Mucosa of stomach (tissue), 1 donor: ENCODE measurements at regions not wholly inside any gene's neighbourhood (a gene's known extent, or its start where the extent isn't known, plus 50 kb on each side); places are given as distances from the start of the nearest gene placed in this dataset.
"Not testable (repeated sequence)": the region's sequence is repeated elsewhere in the genome, so short reads cannot be mapped to it uniquely, and the experiment has no call there.

Source experiments
- H3K27me3 ChIP-seq: one replicate; pipeline ENCODE4 v1.7.0; 2013; ENCODE audit warnings: mild to moderate bottlenecking, low read length; ENCODE audit not compliant: control insufficient read depth, insufficient read depth
- H3K36me3 ChIP-seq: one replicate; pipeline ENCODE4 v1.7.0; 2013; ENCODE audit warnings: low read length; ENCODE audit not compliant: control insufficient read depth, insufficient read depth
- H3K4me1 ChIP-seq: one replicate; pipeline ENCODE4 v1.7.0; 2013; ENCODE audit warnings: mild to moderate bottlenecking, low read length; ENCODE audit not compliant: control insufficient read depth, insufficient read depth
- H3K4me3 ChIP-seq: one replicate; pipeline ENCODE4 v1.7.0; 2013; ENCODE audit warnings: low read length
- H3K9ac ChIP-seq: one replicate; pipeline ENCODE4 v1.7.0; 2013; ENCODE audit warnings: mild to moderate bottlenecking, low read length, moderate library complexity
- H3K9me3 ChIP-seq: one replicate; pipeline ENCODE4 v1.7.0; 2013; ENCODE audit warnings: mild to moderate bottlenecking, low read length, moderate library complexity; ENCODE audit not compliant: control insufficient read depth
- donor health status: Pancreatic carcinoma.

GRCh38 chr6:77011929-77012545, 451.3 kb downstream of the HTR1B start:
- Histone ChIP-seq H3K36me3 (no peaks in the 10 kb centered on the region), H3K4me1 (no peaks in the 10 kb centered on the region), H3K27me3 (no peaks in the 10 kb centered on the region), H3K9me3 (no peaks in the 10 kb centered on the region), H3K4me3 (no peak overlapping the region), H3K9ac (no peak overlapping the region)

GRCh38 chr6:77010931-77011542, 452.3 kb downstream of the HTR1B start:
- H3K27me3 ChIP-seq: no peaks in the 10 kb centered on the region
- no peak overlapping the region for H3K9ac ChIP-seq
- no peaks in the 10 kb centered on the region for H3K4me1 ChIP-seq
- H3K4me3 ChIP-seq: no peak overlapping the region
- no peaks in the 10 kb centered on the region for H3K36me3 ChIP-seq
- no peaks in the 10 kb centered on the region for H3K9me3 ChIP-seq

- H3K9me3 ChIP-seq: no peaks in the 10 kb centered on the region
- H3K9ac ChIP-seq: no peak overlapping the region
- H3K27me3 ChIP-seq: no peaks in the 10 kb centered on the region
- H3K4me1 ChIP-seq: no peaks in the 10 kb centered on the region
- H3K36me3 ChIP-seq: no peaks in the 10 kb centered on the region
- H3K4me3 ChIP-seq: no peak overlapping the region
Measured at GRCh38 chr6:76992553-76992952, 470.7 kb downstream of the HTR1B start.

- H3K27me3 ChIP-seq: no peaks in the 10 kb centered on the region
- no peaks in the 10 kb centered on the region for H3K4me1 ChIP-seq
- no peak overlapping the region for H3K9ac ChIP-seq
- H3K9me3 ChIP-seq: no peaks in the 10 kb centered on the region
- no peaks in the 10 kb centered on the region for H3K36me3 ChIP-seq
- no peak overlapping the region for H3K4me3 ChIP-seq
Measured at GRCh38 chr6:76984572-76984971, 478.7 kb downstream of the HTR1B start.

- Histone ChIP-seq H3K36me3 (no peaks in the 10 kb centered on the region), H3K4me1 (no peaks in the 10 kb centered on the region), H3K9ac (no peak overlapping the region), H3K4me3 (no peak overlapping the region), H3K9me3 (no peaks in the 10 kb centered on the region), H3K27me3 (no peaks in the 10 kb centered on the region)
Measured at GRCh38 chr6:76982476-76983199, 480.7 kb downstream of the HTR1B start.

GRCh38 chr6:76972474-76972873, 490.8 kb downstream of the HTR1B start:
- no peaks in the 10 kb centered on the region for H3K4me1 ChIP-seq

GRCh38 chr6:76959177-76959576, 504.1 kb downstream of the HTR1B start:
- not testable (repeated sequence) for H3K27me3 ChIP-seq

More at GRCh38 chr6:76972474-76972873, 490.8 kb downstream of the HTR1B start:
- H3K4me3 ChIP-seq: no peak overlapping the region
- H3K9me3 ChIP-seq: no peaks in the 10 kb centered on the region
- no peaks in the 10 kb centered on the region for H3K27me3 ChIP-seq
- H3K9ac ChIP-seq: no peak overlapping the region
- H3K36me3 ChIP-seq: no peaks in the 10 kb centered on the region

GRCh38 chr6:76942203-76942966, 520.9 kb downstream of the HTR1B start:
- Histone ChIP-seq H3K27me3 (no peaks in the 10 kb centered on the region), H3K4me1 (no peaks in the 10 kb centered on the region), H3K9me3 (no peaks in the 10 kb centered on the region), H3K9ac (no peak overlapping the region), H3K36me3 (no peaks in the 10 kb centered on the region), H3K4me3 (no peak overlapping the region)

More at GRCh38 chr6:76959177-76959576, 504.1 kb downstream of the HTR1B start:
- not testable (repeated sequence) for H3K4me1 ChIP-seq, H3K9ac ChIP-seq, H3K36me3 ChIP-seq, H3K9me3 ChIP-seq, H3K4me3 ChIP-seq

GRCh38 chr6:76940191-76940590, 523.1 kb downstream of the HTR1B start:
- Histone ChIP-seq H3K36me3 (no peaks in the 10 kb centered on the region), H3K4me3 (no peak overlapping the region), H3K9me3 (no peaks in the 10 kb centered on the region), H3K9ac (no peak overlapping the region), H3K4me1 (no peaks in the 10 kb centered on the region), H3K27me3 (no peaks in the 10 kb centered on the region)

GRCh38 chr6:76914737-76915136, 548.6 kb downstream of the HTR1B start:
- H3K9ac ChIP-seq: no peak overlapping the region
- H3K27me3 ChIP-seq: no peaks in the 10 kb centered on the region
- no peaks in the 10 kb centered on the region for H3K36me3 ChIP-seq
- no peak overlapping the region for H3K4me3 ChIP-seq
- no peaks in the 10 kb centered on the region for H3K4me1 ChIP-seq
- no peaks in the 10 kb centered on the region for H3K9me3 ChIP-seq

- not testable (repeated sequence) for H3K36me3 ChIP-seq, H3K9me3 ChIP-seq, H3K4me1 ChIP-seq, H3K9ac ChIP-seq, H3K4me3 ChIP-seq, H3K27me3 ChIP-seq
Measured at GRCh38 chr6:76905541-76905940, 557.8 kb downstream of the HTR1B start.

- no peak overlapping the region for H3K9ac ChIP-seq
- no peaks in the 10 kb centered on the region for H3K36me3 ChIP-seq
- H3K4me3 ChIP-seq: no peak overlapping the region
- H3K27me3 ChIP-seq: no peaks in the 10 kb centered on the region
- H3K9me3 ChIP-seq: no peaks in the 10 kb centered on the region
- no peaks in the 10 kb centered on the region for H3K4me1 ChIP-seq
Measured at GRCh38 chr6:76892542-76892941, 570.7 kb downstream of the HTR1B start.
